Neural cell (in vitro differentiated cells): ENCODE measurements at regions not wholly inside any gene's neighbourhood (a gene's known extent, or its start where the extent isn't known, plus 50 kb on each side); places are given as distances from the start of the nearest gene placed in this dataset.
"Not testable (repeated sequence)": the region's sequence is repeated elsewhere in the genome, so short reads cannot be mapped to it uniquely, and the experiment has no call there.

Experiments
- H2AFZ ChIP-seq: fragments of 200-600, 300-800 bp; sonication (generic), shearing (Covaris generic); 2 replicates; pipeline ENCODE4 v1.6.0; 2014; ENCODE audit warnings: low read depth, mild to moderate bottlenecking, antibody characterized with exemption, low read length, moderate library complexity
- H3F3A ChIP-seq: fragments of 200-600 bp; shearing (Covaris generic); 2 replicates; pipeline ENCODE4 v1.6.1; 2016; ENCODE audit warnings: mild to moderate bottlenecking, moderate library complexity, mixed read lengths, antibody characterized with exemption, low read length; ENCODE audit not compliant: insufficient read depth, poor library complexity, severe bottlenecking
- H3K27ac ChIP-seq: fragments of 200-600, 300-800 bp; sonication (generic), shearing (Covaris generic); 2 replicates; pipeline ENCODE4 v1.5.1; 2014; ENCODE audit warnings: mild to moderate bottlenecking, low read length, moderate library complexity
- H3K27me3 ChIP-seq: fragments of 300-800, 200-600 bp; sonication (generic), shearing (Covaris generic); 2 replicates; pipeline ENCODE4 v1.6.0; 2014; ENCODE audit warnings: mild to moderate bottlenecking, low read depth, low read length, moderate library complexity; ENCODE audit not compliant: insufficient read depth
- H3K36me3 ChIP-seq: fragments of 300-800, 200-600 bp; sonication (generic), shearing (Covaris generic); 2 replicates; pipeline ENCODE4 v1.5.1; 2014; ENCODE audit warnings: mild to moderate bottlenecking, antibody characterized with exemption, low read length, moderate library complexity; ENCODE audit not compliant: insufficient read depth
- H3K4me2 ChIP-seq: fragments of 300-800, 200-600 bp; sonication (generic), shearing (Covaris generic); 2 replicates; pipeline ENCODE4 v1.6.0; 2014; ENCODE audit warnings: mild to moderate bottlenecking, low read length
- H3K4me3 ChIP-seq: fragments of 300-800, 200-600 bp; sonication (generic), shearing (Covaris generic); 2 replicates; pipeline ENCODE4 v1.5.1; 2014; ENCODE audit warnings: mild to moderate bottlenecking, low read length, moderate library complexity
- H3K79me2 ChIP-seq: fragments of 200-600 bp; shearing (Covaris generic); replicated peaks from 2 replicates; pipeline ENCODE4 v1.6.0; 2014; ENCODE audit warnings: mild to moderate bottlenecking, low read length, moderate library complexity; ENCODE audit not compliant: insufficient read depth
- H3K9ac ChIP-seq: fragments of 300-800, 200-600 bp; sonication (generic), shearing (Covaris generic); 2 replicates; pipeline ENCODE4 v1.6.1; 2016; ENCODE audit warnings: mild to moderate bottlenecking, low read length, mixed read lengths
- H3K9me2 ChIP-seq: fragments of 200-600 bp; shearing (Covaris generic); 2 replicates; pipeline ENCODE4 v1.6.1; 2016; ENCODE audit warnings: mild to moderate bottlenecking, low read length, mixed read lengths; ENCODE audit not compliant: insufficient read depth
- H3K9me3 ChIP-seq: fragments of 200-600, 300-800 bp; sonication (generic), shearing (Covaris generic); 2 replicates; pipeline ENCODE4 v1.6.1; 2016; ENCODE audit warnings: mild to moderate bottlenecking, mixed run types, low read length, moderate library complexity, mixed read lengths
- H4K20me1 ChIP-seq: fragments of 200-600 bp; shearing (Covaris generic); 2 replicates; pipeline ENCODE4 v1.6.1; 2016; ENCODE audit warnings: mild to moderate bottlenecking, mixed run types; ENCODE audit not compliant: insufficient read depth
- CTCF ChIP-seq: fragments of 450-650 bp; IDR thresholded peaks from 2 replicates; pipeline ENCODE4 v1.5.1; 2014; ENCODE audit warnings: antibody characterized with exemption, mild to moderate bottlenecking, moderate library complexity; ENCODE audit not compliant: poor library complexity, severe bottlenecking
- EP300 ChIP-seq: fragments of 450-650 bp; conservative IDR thresholded peaks from 2 replicates; pipeline ENCODE4 v1.6.1; 2014; ENCODE audit warnings: antibody characterized with exemption, mild to moderate bottlenecking, moderate library complexity; ENCODE audit not compliant: poor library complexity, severe bottlenecking
- EZH2 ChIP-seq: fragments of 200-600, 300-800 bp; shearing (Covaris generic), sonication (generic); IDR thresholded peaks from 2 replicates; pipeline ENCODE4 v1.6.1; 2014; ENCODE audit warnings: antibody characterized with exemption, low read length, borderline replicate concordance, mild to moderate bottlenecking; ENCODE audit not compliant: insufficient read depth, poor library complexity, severe bottlenecking
- MXI1 ChIP-seq: fragments of 450-650 bp; conservative IDR thresholded peaks from 2 replicates; pipeline ENCODE4 v1.6.1; 2014; ENCODE audit warnings: antibody characterized with exemption, mild to moderate bottlenecking; ENCODE audit not compliant: poor library complexity, severe bottlenecking
- POLR2AphosphoS5 ChIP-seq: IDR thresholded peaks from 2 replicates; pipeline ENCODE4 v1.6.1; 2012
- RAD21 ChIP-seq: fragments of 450-650 bp; conservative IDR thresholded peaks from 2 replicates; pipeline ENCODE4 v1.6.1; 2014; ENCODE audit warnings: antibody characterized with exemption, mild to moderate bottlenecking, moderate library complexity
- REST ChIP-seq: IDR thresholded peaks from 2 replicates; pipeline ENCODE4 v1.6.1; 2012; ENCODE audit warnings: borderline replicate concordance
- SMC3 ChIP-seq: fragments of 450-650 bp; conservative IDR thresholded peaks from 2 replicates; pipeline ENCODE4 v1.6.1; 2014; ENCODE audit warnings: antibody characterized with exemption, mild to moderate bottlenecking, moderate library complexity; ENCODE audit not compliant: poor library complexity
- TAF1 ChIP-seq: IDR thresholded peaks from 2 replicates; pipeline ENCODE4 v1.6.1; 2012; ENCODE audit warnings: low read depth

GRCh38 chr11:98729118-98729517 lies 291.6 kb upstream of the CNTN5 start:
- no peaks in the 10 kb centered on the region for H3K79me2 ChIP-seq

GRCh38 chr11:98732947-98733346 lies 287.8 kb upstream of the CNTN5 start:
- Histone ChIP-seq H3K36me3 (no peaks in the 10 kb centered on the region), H3K9me3 (peaks cover 5% of the 10 kb centered on the region), H3K9ac (no peak overlapping the region), H3K27me3 (no peaks in the 10 kb centered on the region), H3K27ac (no peak overlapping the region), H3K79me2 (no peaks in the 10 kb centered on the region), H3F3A (no peaks in the 10 kb centered on the region), H3K4me2 (no peak overlapping the region), H4K20me1 (no peaks in the 10 kb centered on the region), H2AFZ (no peak overlapping the region), H3K9me2 (no peaks in the 10 kb centered on the region), H3K4me3 (no peak overlapping the region)
- TF ChIP-seq EZH2 (no peak), SMC3 (no peak), CTCF (no peak), MXI1 (no peak), POLR2AphosphoS5 (no peak), TAF1 (no peak), REST (no peak), RAD21 (no peak), EP300 (no peak)

More at GRCh38 chr11:98729118-98729517, 291.6 kb upstream of the CNTN5 start:
- H3K27me3 ChIP-seq = no peaks in the 10 kb centered on the region
- H3K4me2 ChIP-seq = no peak overlapping the region
- no peak overlapping the region for H3K27ac ChIP-seq
- TF ChIP-seq EP300 (no peak), TAF1 (no peak), REST (no peak), MXI1 (no peak), POLR2AphosphoS5 (no peak)
- no peak overlapping the region for H3K4me3 ChIP-seq
- no peak overlapping the region for H3K9ac ChIP-seq
- H4K20me1 ChIP-seq = no peaks in the 10 kb centered on the region
- H3F3A ChIP-seq = no peaks in the 10 kb centered on the region
- no peaks in the 10 kb centered on the region for H3K9me2 ChIP-seq
- no peak overlapping the region for H2AFZ ChIP-seq
- peaks cover 5% of the 10 kb centered on the region for H3K9me3 ChIP-seq
- no peaks in the 10 kb centered on the region for H3K36me3 ChIP-seq

GRCh38 chr11:98733378-98733777 lies 287.4 kb upstream of the CNTN5 start:
- H3K4me3 ChIP-seq, H3K9ac ChIP-seq, H3K27ac ChIP-seq, H3K4me2 ChIP-seq, H3F3A ChIP-seq, H3K9me3 ChIP-seq, H2AFZ ChIP-seq, H3K9me2 ChIP-seq, H3K79me2 ChIP-seq, H4K20me1 ChIP-seq, H3K27me3 ChIP-seq, H3K36me3 ChIP-seq: not testable (repeated sequence)
